ENCODE measurements at regions not wholly inside any gene's neighbourhood (a gene's known extent, or its start where the extent isn't known, plus 50 kb on each side); places are given as distances from the start of the nearest gene placed in this dataset.

GRCh38 chr12:91422127-91422526, 239.5 kb upstream of the DCN start:
- TF ChIP-seq POLR2A (IDR thresholded peaks at IDR 0.05) (no peak), CTCF (IDR thresholded peaks at IDR 0.05) (no peak)
